HCT116 (cell line): ENCODE measurements at regions not wholly inside any gene's neighbourhood (a gene's known extent, or its start where the extent isn't known, plus 50 kb on each side); places are given as distances from the start of the nearest gene placed in this dataset.

Experiments used
- ATAC-seq: fragments of 200-7000 bp; cut with Tn5 transposase; 2 replicates; pipeline ENCODE4 v1.9.1; 2020; ENCODE audit warnings: mild to moderate bottlenecking, moderate library complexity
- BruUV-seq: library from RNA; stranded (reverse); fragments of 400-500 nt; replicated peaks from 2 replicates; lab custom pipeline; 2021; lab: Mats Ljungman, UMichigan
- CTCF ChIA-PET: fragments of 300-600 bp; sonication (Branson Sonifier 250); formaldehyde crosslinking; loops from one replicate; lab custom pipeline; 2021; ENCODE audit warnings: antibody characterized with exemption; lab: Charles Lee
- POLR2A ChIA-PET: fragments of 300-600, 350-600 bp; sonication (Branson Sonifier 250); formaldehyde crosslinking; loops from one replicate; lab custom pipeline; 2021; ENCODE audit warnings: antibody characterized with exemption; lab: Charles Lee
- RAD21 ChIA-PET, 2 experiments: fragments of 300-600 bp; sonication (Branson Sonifier 250); formaldehyde crosslinking; loops; one replicate each; lab custom pipeline; 2023; ENCODE audit warnings: low total read pairs in 2 of 2; ENCODE audit not compliant: uncharacterized antibody in 2 of 2, unreplicated experiment in 2 of 2, low non-redundant PET in 1 of 2; lab: Charles Lee
- DNase-seq: peaks from one replicate; pipeline ENCODE4 v3.0.0-alpha.2; 2010; ENCODE audit warnings: low read depth, low spot score
- H2AFZ ChIP-seq: fragments of 200-600 bp; shearing (Covaris generic), sonication (generic); 2 replicates; pipeline ENCODE4 v1.6.1; 2017; ENCODE audit warnings: low read depth, mixed run types, mixed read lengths, antibody characterized with exemption, low read length; ENCODE audit not compliant: poor library complexity, severe bottlenecking
- H3K27ac ChIP-seq: 2 replicates; pipeline ENCODE4 v1.5.1; 2012; ENCODE audit warnings: low read depth, low read length
- H3K27me3 ChIP-seq: fragments of 200-600 bp; sonication (generic); 2 replicates; pipeline ENCODE4 v1.6.1; 2016; ENCODE audit warnings: mixed run types, low read length, mixed read lengths; ENCODE audit not compliant: insufficient read depth
- H3K36me3 ChIP-seq, 2 experiments: fragments of 200-500 bp in 1 of 2; fragments of 200-600 bp in 1 of 2; sonication (Bioruptor generic) in 1 of 2; sonication (generic) in 1 of 2; 2 replicates each; pipeline versions ENCODE4 v1.5.1 to v1.6.1; 2014 to 2016; ENCODE audit warnings: low read length in 2 of 2, inconsistent platforms in 1 of 2, mixed read lengths in 1 of 2, mixed run types in 1 of 2; ENCODE audit not compliant: insufficient read depth in 2 of 2, control insufficient read depth in 1 of 2
- H3K4me1 ChIP-seq, 2 experiments: fragments of 200-600 bp in 1 of 2; sonication (generic) in 1 of 2; 2 replicates each; pipeline versions ENCODE4 v1.5.1 to v1.6.1; 2012 to 2017; ENCODE audit warnings: low read length in 2 of 2, inconsistent platforms in 1 of 2, mild to moderate bottlenecking in 1 of 2, mixed read lengths in 1 of 2, mixed run types in 1 of 2, moderate library complexity in 1 of 2; ENCODE audit not compliant: insufficient read depth in 2 of 2, control insufficient read depth in 1 of 2
- H3K4me2 ChIP-seq: fragments of 200-600 bp; sonication (generic); 2 replicates; pipeline ENCODE4 v1.6.1; 2017; ENCODE audit warnings: mixed run types, low read length, mixed read lengths
- H3K4me3 ChIP-seq, 2 experiments: fragments of 200-600 bp in 1 of 2; sonication (generic) in 1 of 2; replicated peaks in 1 of 2; 2 replicates each; pipeline ENCODE4 v1.5.1; 2011 to 2016; ENCODE audit warnings: low read length in 2 of 2, control low read depth in 1 of 2, low read depth in 1 of 2, mild to moderate bottlenecking in 1 of 2, mixed read lengths in 1 of 2, mixed run types in 1 of 2
- H3K79me2 ChIP-seq: fragments of 200-600 bp; sonication (generic); 2 replicates; pipeline ENCODE4 v1.6.1; 2017; ENCODE audit warnings: mild to moderate bottlenecking, mixed run types, low read length, moderate library complexity, mixed read lengths; ENCODE audit not compliant: insufficient read depth
- H3K9ac ChIP-seq: fragments of 200-600 bp; sonication (generic); 2 replicates; pipeline ENCODE4 v1.6.1; 2016; ENCODE audit warnings: low read length, mixed read lengths
- H3K9me2 ChIP-seq: fragments of 200-600 bp; sonication (generic), shearing (Covaris generic); 2 replicates; pipeline ENCODE4 v1.6.1; 2017; ENCODE audit warnings: mixed run types, mild to moderate bottlenecking, moderate library complexity; ENCODE audit not compliant: insufficient read depth
- H3K9me3 ChIP-seq, 2 experiments: fragments of 200-500 bp in 1 of 2; fragments of 200-600 bp in 1 of 2; sonication (Bioruptor generic) in 1 of 2; sonication (generic) in 1 of 2; 2 replicates each; pipeline ENCODE4 v1.6.1; 2014 to 2017; ENCODE audit warnings: low read length in 2 of 2, mixed read lengths in 2 of 2, inconsistent platforms in 1 of 2, low read depth in 1 of 2, mild to moderate bottlenecking in 1 of 2, mixed run types in 1 of 2, moderate library complexity in 1 of 2; ENCODE audit not compliant: control insufficient read depth in 1 of 2, insufficient read depth in 1 of 2
- H4K20me1 ChIP-seq: fragments of 200-600 bp; sonication (generic), shearing (Covaris generic); 2 replicates; pipeline ENCODE4 v1.6.1; 2017; ENCODE audit warnings: mixed run types, mild to moderate bottlenecking, moderate library complexity; ENCODE audit not compliant: insufficient read depth
- ATF3 ChIP-seq: IDR thresholded peaks from 2 replicates; pipeline ENCODE4 v1.6.1; 2012
- CEBPB ChIP-seq: IDR thresholded peaks from 2 replicates; pipeline ENCODE4 v1.6.1; 2012; ENCODE audit warnings: low read depth
- ELF1 ChIP-seq: IDR thresholded peaks from 2 replicates; pipeline ENCODE4 v1.6.1; 2012; ENCODE audit warnings: low read depth, borderline replicate concordance
- MAX ChIP-seq: IDR thresholded peaks from 2 replicates; pipeline ENCODE4 v1.6.1; 2012
- POLR2A ChIP-seq: IDR thresholded peaks from 2 replicates; pipeline ENCODE4 v1.7.0; 2011; ENCODE audit warnings: borderline replicate concordance; ENCODE audit not compliant: insufficient read depth, insufficient read length; ENCODE audit errors: extremely low read depth
- RAD21 ChIP-seq: IDR thresholded peaks from 2 replicates; pipeline ENCODE4 v1.6.1; 2012; ENCODE audit warnings: low read depth, mild to moderate bottlenecking
- REST ChIP-seq: IDR thresholded peaks from 2 replicates; pipeline ENCODE4 v1.6.1; 2012; ENCODE audit warnings: low read depth
- TCF7L2 ChIP-seq: IDR thresholded peaks from 2 replicates; pipeline ENCODE4 v1.7.0; 2011; ENCODE audit warnings: borderline replicate concordance, inconsistent platforms; ENCODE audit not compliant: insufficient read depth, insufficient read length; ENCODE audit errors: extremely low read depth
- intact Hi-C: fragments of 100-400 bp; cut with micrococcal nuclease; formaldehyde crosslinking; loops from 2 replicates; pipeline ENCODE4 v1.10.0; 2022

DNA sequence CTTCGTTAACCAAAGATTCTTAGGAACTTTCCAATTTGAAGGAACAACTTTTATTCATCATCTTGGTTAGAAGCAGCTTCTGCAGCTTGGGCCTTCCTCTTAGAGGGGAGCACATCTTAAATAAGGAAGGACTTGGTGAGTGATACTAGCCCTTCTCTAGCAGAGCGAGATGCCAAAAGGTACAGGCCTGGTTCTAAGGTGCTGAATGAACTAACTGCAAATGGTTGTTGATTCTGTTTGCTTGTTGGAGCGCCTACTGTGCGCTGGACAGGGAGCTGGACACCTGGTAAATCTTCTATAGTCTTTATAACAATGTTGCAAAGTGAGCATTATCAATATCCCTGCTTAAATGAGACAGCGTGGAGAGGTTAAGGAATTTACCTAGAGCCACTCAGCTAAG is 127.1 kb downstream of the MYCN start (continued):
- TF ChIP-seq REST: no peak

DNA sequence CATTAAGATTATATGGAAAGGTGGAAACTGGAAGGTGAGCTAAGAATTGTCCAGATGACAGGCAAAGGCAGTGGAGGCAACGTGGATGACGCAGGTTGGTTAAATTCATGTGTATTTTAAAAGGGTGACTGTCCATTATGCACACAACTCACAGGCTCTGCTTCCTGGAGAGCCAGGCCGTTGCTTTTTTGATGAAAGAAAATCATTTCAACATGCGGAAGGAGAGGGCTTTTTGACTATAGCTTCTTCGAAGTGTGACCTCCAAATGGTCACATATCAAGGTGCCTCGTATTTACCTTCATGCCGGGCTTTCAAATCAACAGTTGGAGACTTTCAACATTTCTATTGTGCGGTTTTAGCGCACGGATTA is 126.7 kb downstream of the MYCN start:
- DNase-seq: no peak

More for the DNA sequence above, 126.7 kb downstream of the MYCN start:
- no peak for ATAC-seq
- Histone ChIP-seq H4K20me1 (no peaks in the 10 kb centered on the region), H3K4me3 (no peak overlapping the region), H3K36me3 (no peaks in the 10 kb centered on the region), H3K27me3 (no peaks in the 10 kb centered on the region), H3K79me2 (no peaks in the 10 kb centered on the region), H3K9ac (no peak overlapping the region), H3K27ac (no peak overlapping the region), H2AFZ (no peak overlapping the region), H3K9me2 (no peaks in the 10 kb centered on the region), H3K9me3 (peaks cover 0 to 7% of the 10 kb centered on the region in 2 experiments; a peak in 1 of 4 replicates)
- CTCF ChIA-PET: no interaction called here
- BruUV-seq: no TSS peak
- RAD21 ChIA-PET: no interaction called here
- POLR2A ChIA-PET: no interaction called here
- intact Hi-C loops: no loop called here
- no peak for TF ChIP-seq ATF3
- no peak for TF ChIP-seq MAX
- TF ChIP-seq CEBPB: no peak
- TF ChIP-seq POLR2A: no peak
- TF ChIP-seq RAD21: no peak
- no peak for TF ChIP-seq TCF7L2
- TF ChIP-seq ELF1: no peak
- TF ChIP-seq, all 23 proteins: peak for 0
- Histone ChIP-seq H3K4me2 (no peak overlapping the region), H3K4me1 (no peaks in the 10 kb centered on the region)
